ENCODE measurements at regions not wholly inside any gene's neighbourhood (a gene's known extent, or its start where the extent isn't known, plus 50 kb on each side); places are given as distances from the start of the nearest gene placed in this dataset.
"Not testable (repeated sequence)": the region's sequence is repeated elsewhere in the genome, so short reads cannot be mapped to it uniquely, and the experiment has no call there.

- DNase-seq, result no peak
Measured at GRCh38 chr5:29193972-29194371, 1999.5 kb upstream of the CDH6 start.

- not testable (repeated sequence) for DNase-seq
Measured at GRCh38 chr5:29191269-29192048, 2002.0 kb upstream of the CDH6 start.

GRCh38 chr5:29190398-29190797 lies 2003.1 kb upstream of the CDH6 start:
- not testable (repeated sequence) for DNase-seq

DNA sequence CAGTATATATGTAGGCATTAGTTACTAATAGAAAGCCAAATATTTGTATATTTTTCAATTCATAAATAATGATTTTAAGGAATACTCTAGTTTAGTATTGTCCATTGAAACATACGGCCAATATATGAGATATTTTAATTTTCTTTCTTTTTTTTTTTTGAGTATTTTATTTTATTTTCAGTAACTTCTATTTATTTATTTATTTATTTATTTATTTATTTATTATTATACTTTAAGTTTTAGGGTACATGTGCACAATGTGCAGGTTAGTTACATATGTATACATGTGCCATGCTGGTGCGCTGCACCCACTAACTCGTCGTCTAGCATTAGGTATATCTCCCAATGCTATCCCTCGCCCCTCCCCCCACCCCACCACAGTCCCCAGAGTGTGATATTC lies 2007.1 kb upstream of the CDH6 start:
- not testable (repeated sequence) for DNase-seq

DNA sequence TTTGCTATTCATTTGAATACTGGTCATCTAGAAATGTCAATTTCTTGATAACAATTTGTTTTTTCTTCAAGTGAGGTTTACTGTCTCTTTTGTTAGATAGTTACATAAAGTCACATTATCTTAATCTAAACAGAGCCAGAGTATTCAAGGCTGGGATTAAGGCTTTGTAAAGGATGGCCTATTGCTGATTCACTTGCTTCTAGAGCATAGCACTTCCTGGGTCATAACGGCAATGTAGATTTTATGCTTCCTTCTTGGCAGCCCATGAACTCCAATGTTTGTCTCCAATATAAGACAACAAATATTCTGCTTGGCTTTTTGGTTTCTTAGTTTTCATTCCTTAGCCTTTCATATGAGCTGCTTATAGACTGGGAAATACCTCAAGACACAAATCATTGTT lies 2007.9 kb upstream of the CDH6 start:
- DNase-seq, result no peak

DNA sequence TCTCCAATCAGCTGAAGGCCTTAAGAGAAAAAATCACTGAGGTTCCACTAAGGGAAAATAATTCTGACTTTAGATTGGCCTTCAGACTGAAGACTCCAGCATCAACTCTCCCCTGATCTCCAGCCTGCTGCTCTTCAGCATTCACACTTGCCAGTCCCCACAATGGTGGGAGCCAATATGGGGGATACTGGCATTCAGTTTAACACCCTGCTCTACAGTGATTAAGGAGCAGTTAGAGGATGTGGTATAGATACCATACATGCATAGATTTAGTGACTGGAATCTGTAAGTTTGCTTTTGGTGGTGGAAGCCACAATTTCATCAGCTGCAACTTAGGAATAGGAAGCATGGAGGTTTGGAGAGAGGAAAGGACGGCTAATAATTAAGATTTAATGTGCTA lies 2017.7 kb upstream of the CDH6 start:
- DNase-seq, result no peak

GRCh38 chr5:29170599-29170998 lies 2022.9 kb upstream of the CDH6 start:
- DNase-seq, result no peak

DNA sequence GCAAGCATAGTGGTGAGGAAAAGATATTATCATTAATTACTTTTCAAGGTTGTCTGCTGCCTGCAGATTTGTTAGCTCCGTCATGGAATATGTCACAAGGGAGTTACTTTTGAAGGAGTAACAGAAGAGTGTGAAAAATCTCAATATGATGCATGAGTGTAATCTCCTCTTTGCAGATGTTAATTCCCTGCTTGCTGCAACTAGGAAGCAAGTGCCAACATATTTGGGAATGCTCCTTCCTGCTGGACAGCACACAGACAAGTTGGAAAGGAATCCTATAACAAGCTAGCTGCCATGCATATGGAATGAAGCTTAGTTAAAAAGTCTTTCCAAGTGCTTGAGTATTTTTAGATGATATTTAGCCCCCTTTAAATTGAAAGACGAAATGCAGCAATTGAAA lies 2023.6 kb upstream of the CDH6 start:
- DNase-seq, result no peak

GRCh38 chr5:29162297-29162696 lies 2031.2 kb upstream of the CDH6 start:
- no peak for DNase-seq

DNA sequence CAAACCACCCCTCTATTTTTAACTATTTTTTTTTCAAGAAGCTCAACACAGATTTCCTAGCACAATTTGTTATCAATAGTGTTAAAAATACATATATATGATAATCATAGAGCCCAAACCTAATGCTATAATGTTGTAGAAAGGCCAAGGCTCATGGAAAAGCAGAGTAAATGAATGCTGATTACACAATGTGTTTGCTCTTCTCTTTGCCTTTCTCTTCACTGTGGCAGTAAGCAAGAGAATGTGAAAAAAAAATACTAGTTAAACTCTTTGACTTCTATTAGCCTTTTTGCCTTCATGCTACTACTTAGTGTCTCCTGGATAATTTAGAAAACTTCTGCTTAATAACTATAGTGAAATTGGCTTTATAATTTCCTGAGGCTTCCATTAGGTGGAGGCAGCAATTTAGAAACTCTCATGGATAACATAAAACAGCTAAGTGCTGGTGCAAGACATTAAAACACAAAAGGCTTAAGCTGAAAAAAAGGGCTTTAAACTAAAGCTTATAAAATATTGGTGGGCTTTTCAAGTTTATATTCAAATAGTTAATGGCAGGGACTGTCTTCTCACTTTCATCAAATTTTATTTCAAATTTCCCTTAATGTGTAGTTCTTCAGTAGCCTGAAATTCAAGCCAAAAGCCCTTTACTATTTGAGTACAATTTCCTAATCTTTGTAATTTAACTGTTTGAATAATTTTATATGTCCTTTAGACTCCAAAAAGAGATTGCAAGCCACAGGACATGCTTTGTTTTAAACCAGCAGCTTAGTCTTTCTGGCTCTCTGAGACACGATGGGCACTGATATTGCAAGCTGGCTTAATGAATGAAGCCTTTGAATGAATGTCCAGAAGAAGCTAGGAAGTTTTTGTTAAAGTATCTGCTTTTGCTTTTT lies 2031.8 kb upstream of the CDH6 start:
- no peak for DNase-seq

DNA sequence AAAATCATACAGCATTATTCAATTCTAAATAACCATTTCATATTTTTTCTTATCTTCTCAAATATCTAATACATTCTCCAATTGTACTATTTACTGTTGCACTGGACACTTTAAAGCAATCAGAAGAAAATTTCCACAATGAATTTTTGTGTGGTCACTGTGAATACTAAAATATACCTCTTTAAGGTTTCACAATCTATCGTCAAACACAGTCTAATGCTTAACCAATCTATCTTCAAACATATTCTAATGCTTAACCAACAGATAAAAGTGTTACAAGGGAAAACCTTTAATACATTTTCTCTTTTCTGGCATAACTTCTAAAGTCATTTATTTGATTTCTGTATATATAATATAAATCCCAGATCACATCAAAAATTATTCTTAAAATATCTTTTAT lies 2035.5 kb upstream of the CDH6 start:
- no peak for DNase-seq

- DNase-seq, result no peak
Measured at GRCh38 chr5:29150840-29151239, 2042.6 kb upstream of the CDH6 start.

- DNase-seq, result no peak
Measured at GRCh38 chr5:29148581-29148980, 2044.9 kb upstream of the CDH6 start.

DNA sequence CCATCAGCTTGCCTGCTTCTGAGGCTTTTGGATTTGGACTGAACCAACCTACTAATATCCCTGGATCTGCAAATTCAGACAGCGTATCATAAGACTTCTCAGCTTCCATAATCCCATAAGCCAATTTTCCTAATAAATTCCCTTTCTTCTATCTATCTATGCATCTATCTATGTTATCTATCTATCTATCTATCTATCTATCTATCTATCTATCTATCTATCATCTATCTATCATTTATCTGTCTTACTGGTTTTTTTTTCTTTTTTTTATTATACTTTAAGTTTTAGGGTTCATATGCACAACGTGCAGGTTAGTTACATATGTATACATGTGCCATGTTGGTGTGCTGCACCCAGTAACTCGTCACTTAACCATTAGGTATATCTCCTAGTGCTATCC lies 2045.4 kb upstream of the CDH6 start:
- no peak for DNase-seq

GRCh38 chr5:29143266-29143665 lies 2050.2 kb upstream of the CDH6 start:
- no peak for DNase-seq

GRCh38 chr5:29134418-29134817 lies 2059.1 kb upstream of the CDH6 start:
- DNase-seq, result no peak

- DNase-seq, result no peak
Measured at GRCh38 chr5:29131285-29131684, 2062.2 kb upstream of the CDH6 start.

GRCh38 chr5:29130786-29131185 lies 2062.7 kb upstream of the CDH6 start:
- DNase-seq, result no peak

- DNase-seq, result not testable (repeated sequence)
Measured at GRCh38 chr5:29127524-29128156, 2065.8 kb upstream of the CDH6 start.

GRCh38 chr5:29126462-29126861 lies 2067.0 kb upstream of the CDH6 start:
- not testable (repeated sequence) for DNase-seq

GRCh38 chr5:29122306-29122705 lies 2071.2 kb upstream of the CDH6 start:
- DNase-seq, result no peak

DNA sequence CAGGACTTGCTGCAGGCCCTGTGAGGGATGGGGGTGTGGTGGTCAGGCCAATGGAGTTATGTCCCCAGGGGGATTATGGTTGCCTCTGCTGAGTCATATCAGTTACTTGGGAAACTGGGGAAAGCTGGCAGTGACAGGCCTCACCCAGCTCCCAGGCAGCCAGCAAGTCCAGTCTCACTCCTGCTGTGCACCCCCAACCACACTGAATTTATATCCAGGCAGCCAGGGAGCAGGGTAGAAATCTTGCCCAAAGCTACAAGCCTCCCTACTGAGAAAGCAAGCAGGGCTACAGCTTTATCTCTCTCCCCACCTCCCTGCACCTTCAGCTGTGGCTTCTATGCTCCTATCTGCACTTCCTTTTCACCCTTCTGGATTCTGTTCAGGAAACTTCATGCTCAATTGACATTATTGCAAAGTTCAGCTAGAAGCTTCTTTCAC lies 2076.0 kb upstream of the CDH9 start:
- no peak for DNase-seq

DNA sequence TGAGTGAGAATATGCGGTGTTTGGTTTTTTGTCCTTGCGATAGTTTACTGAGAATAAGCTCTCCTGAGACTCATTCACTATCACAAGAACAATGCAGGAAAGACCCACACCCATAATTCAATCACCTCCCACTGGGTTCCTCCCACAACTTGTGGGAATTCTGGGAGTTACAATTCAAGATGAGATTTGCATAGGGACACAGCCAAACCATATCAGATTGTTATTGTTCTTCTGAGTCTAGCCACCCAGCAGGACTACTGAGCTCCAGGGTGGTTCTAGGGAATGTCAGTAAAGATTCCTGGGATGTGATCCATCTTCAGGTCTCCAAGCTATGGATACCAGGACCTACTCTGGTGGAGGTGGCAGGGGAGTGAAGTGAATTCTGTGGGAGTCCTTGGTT lies 2075.1 kb upstream of the CDH9 start:
- no peak for DNase-seq

DNA sequence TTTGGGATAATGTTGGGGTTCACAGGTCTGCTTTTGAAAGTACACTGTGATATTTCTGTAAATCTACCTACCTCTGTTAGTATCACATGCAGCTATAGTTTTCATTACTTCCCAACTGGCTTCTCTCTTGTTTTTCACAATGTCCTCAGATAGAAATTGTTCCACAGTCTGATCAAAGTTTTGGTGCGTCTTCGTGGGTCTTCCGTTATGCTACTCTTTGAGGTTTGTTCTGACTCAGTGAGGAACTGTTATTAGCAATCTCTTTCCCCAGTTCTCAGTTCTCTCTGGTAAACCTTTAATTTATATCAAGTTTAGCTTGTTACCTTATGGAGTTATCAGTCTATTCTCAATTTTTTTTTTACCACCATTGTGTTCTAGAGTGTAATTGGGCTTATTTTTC lies 2061.2 kb upstream of the CDH9 start:
- no peak for DNase-seq
